DND-41 (cell line): ENCODE measurements at regions not wholly inside any gene's neighbourhood (a gene's known extent, or its start where the extent isn't known, plus 50 kb on each side); places are given as distances from the start of the nearest gene placed in this dataset.

ENCODE experiments used
- ATAC-seq: fragments of 200-7000 bp; cut with Tn5 transposase; 3 replicates; pipeline ENCODE4 v1.9.1; 2021; ENCODE audit warnings: low read depth; ENCODE audit not compliant: insufficient read depth
- DNase-seq: peaks from one replicate; pipeline ENCODE4 v3.0.0-alpha.2; 2020
- H2AFZ ChIP-seq: 2 replicates; pipeline ENCODE4 v1.6.0; 2012; ENCODE audit warnings: low read depth, low read length
- H3K27ac ChIP-seq: 2 replicates; pipeline ENCODE4 v1.5.1; 2012; ENCODE audit warnings: low read length, inconsistent platforms
- H3K27me3 ChIP-seq: fragments of 200-600 bp; sonication (generic); 2 replicates; pipeline ENCODE4 v1.6.0; 2012; ENCODE audit warnings: low read length, mild to moderate bottlenecking, inconsistent platforms; ENCODE audit not compliant: insufficient read depth, poor library complexity
- H3K36me3 ChIP-seq: 2 replicates; pipeline ENCODE4 v1.5.1; 2012; ENCODE audit warnings: low read length, inconsistent platforms; ENCODE audit not compliant: insufficient read depth
- H3K4me1 ChIP-seq: 2 replicates; pipeline ENCODE4 v1.5.1; 2012; ENCODE audit warnings: mild to moderate bottlenecking, low read length; ENCODE audit not compliant: insufficient read depth
- H3K4me2 ChIP-seq: 2 replicates; pipeline ENCODE4 v1.6.0; 2012; ENCODE audit warnings: mild to moderate bottlenecking, moderate library complexity, low read length, inconsistent platforms; ENCODE audit not compliant: insufficient read depth
- H3K4me3 ChIP-seq, 2 experiments: fragments of 200-600 bp in 1 of 2; shearing (Covaris generic) in 1 of 2; 2 replicates each; pipeline ENCODE4 v1.5.1; 2012 to 2016; ENCODE audit warnings: inconsistent platforms in 2 of 2, low read length in 2 of 2, mild to moderate bottlenecking in 2 of 2, low read depth in 1 of 2, moderate library complexity in 1 of 2
- H3K79me2 ChIP-seq: 2 replicates; pipeline ENCODE4 v1.6.0; 2012; ENCODE audit warnings: low read length, inconsistent platforms; ENCODE audit not compliant: insufficient read depth
- H3K9ac ChIP-seq: 2 replicates; pipeline ENCODE4 v1.6.0; 2012; ENCODE audit warnings: low read depth, mild to moderate bottlenecking, inconsistent platforms, low read length, moderate library complexity
- H3K9me3 ChIP-seq: 2 replicates; pipeline ENCODE4 v1.5.1; 2012; ENCODE audit warnings: low read length, moderate library complexity, mild to moderate bottlenecking, inconsistent platforms; ENCODE audit not compliant: insufficient read depth, severe bottlenecking
- H4K20me1 ChIP-seq: 2 replicates; pipeline ENCODE4 v1.6.0; 2012; ENCODE audit warnings: low read length; ENCODE audit not compliant: insufficient read depth
- EZH2 ChIP-seq: IDR thresholded peaks from 3 replicates; pipeline ENCODE4 v1.6.1; 2012; ENCODE audit warnings: borderline replicate concordance, low read depth, mild to moderate bottlenecking, moderate library complexity, low read length, inconsistent platforms; ENCODE audit not compliant: severe bottlenecking
- TF ChIP-seq, protein P1 (sequence below): IDR thresholded peaks from 2 replicates; pipeline ENCODE4 v1.5.1; 2012; ENCODE audit warnings: borderline replicate concordance, low read length, moderate library complexity, mild to moderate bottlenecking; ENCODE audit not compliant: poor library complexity, severe bottlenecking; ENCODE audit errors: extremely low read depth

GRCh38 chr19:5257155-5258045 lies 83.2 kb downstream of the PTPRS start:
- Histone ChIP-seq H3K27ac (no peak overlapping the region), H3K36me3 (no peaks in the 10 kb centered on the region), H2AFZ (no peak overlapping the region), H4K20me1 (no peaks in the 10 kb centered on the region), H3K4me3 (no peak overlapping the region), H3K4me1 (no peaks in the 10 kb centered on the region), H3K79me2 (no peaks in the 10 kb centered on the region), H3K9ac (no peak overlapping the region), H3K27me3 (no peaks in the 10 kb centered on the region), H3K9me3 (peaks cover 18% of the 10 kb centered on the region), H3K4me2 (no peak overlapping the region)
- DNase-seq = no peak
- no peak for ATAC-seq
- no peak for TF ChIP-seq EZH2
- TF ChIP-seq, protein P1, sequence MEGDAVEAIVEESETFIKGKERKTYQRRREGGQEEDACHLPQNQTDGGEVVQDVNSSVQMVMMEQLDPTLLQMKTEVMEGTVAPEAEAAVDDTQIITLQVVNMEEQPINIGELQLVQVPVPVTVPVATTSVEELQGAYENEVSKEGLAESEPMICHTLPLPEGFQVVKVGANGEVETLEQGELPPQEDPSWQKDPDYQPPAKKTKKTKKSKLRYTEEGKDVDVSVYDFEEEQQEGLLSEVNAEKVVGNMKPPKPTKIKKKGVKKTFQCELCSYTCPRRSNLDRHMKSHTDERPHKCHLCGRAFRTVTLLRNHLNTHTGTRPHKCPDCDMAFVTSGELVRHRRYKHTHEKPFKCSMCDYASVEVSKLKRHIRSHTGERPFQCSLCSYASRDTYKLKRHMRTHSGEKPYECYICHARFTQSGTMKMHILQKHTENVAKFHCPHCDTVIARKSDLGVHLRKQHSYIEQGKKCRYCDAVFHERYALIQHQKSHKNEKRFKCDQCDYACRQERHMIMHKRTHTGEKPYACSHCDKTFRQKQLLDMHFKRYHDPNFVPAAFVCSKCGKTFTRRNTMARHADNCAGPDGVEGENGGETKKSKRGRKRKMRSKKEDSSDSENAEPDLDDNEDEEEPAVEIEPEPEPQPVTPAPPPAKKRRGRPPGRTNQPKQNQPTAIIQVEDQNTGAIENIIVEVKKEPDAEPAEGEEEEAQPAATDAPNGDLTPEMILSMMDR = no peak

GRCh38 chr19:5255602-5256231 lies 84.9 kb downstream of the PTPRS start:
- Histone ChIP-seq H2AFZ (no peak overlapping the region), H3K27me3 (no peaks in the 10 kb centered on the region), H3K9me3 (peaks cover 18% of the 10 kb centered on the region), H3K4me3 (no peak overlapping the region), H3K27ac (no peak overlapping the region), H3K36me3 (no peaks in the 10 kb centered on the region), H3K9ac (no peak overlapping the region), H3K4me2 (no peak overlapping the region), H4K20me1 (no peaks in the 10 kb centered on the region), H3K4me1 (no peaks in the 10 kb centered on the region), H3K79me2 (no peaks in the 10 kb centered on the region)
- no peak for DNase-seq
- ATAC-seq = no peak
- no peak for TF ChIP-seq EZH2
- TF ChIP-seq, protein P1 = no peak

GRCh38 chr19:5254944-5255343 lies 85.7 kb downstream of the PTPRS start:
- TF ChIP-seq, protein P1 = no peak
- no peak for TF ChIP-seq EZH2
- Histone ChIP-seq H3K9ac (no peak overlapping the region), H2AFZ (no peak overlapping the region), H3K4me3 (no peak overlapping the region), H3K9me3 (peaks cover 18% of the 10 kb centered on the region), H3K79me2 (no peaks in the 10 kb centered on the region), H3K36me3 (no peaks in the 10 kb centered on the region), H3K27me3 (no peaks in the 10 kb centered on the region), H3K4me1 (no peaks in the 10 kb centered on the region), H3K27ac (no peak overlapping the region), H4K20me1 (no peaks in the 10 kb centered on the region), H3K4me2 (no peak overlapping the region)
- ATAC-seq (no peak), DNase-seq (no peak)
